NB4 (cell line): ENCODE measurements at regions not wholly inside any gene's neighbourhood (a gene's known extent, or its start where the extent isn't known, plus 50 kb on each side); places are given as distances from the start of the nearest gene placed in this dataset.

Experiments
- MYC ChIP-seq: IDR thresholded peaks from 2 replicates; pipeline ENCODE4 v1.6.1; 2011; ENCODE audit warnings: low read depth, low read length
- POLR2A ChIP-seq: IDR thresholded peaks from 2 replicates; pipeline ENCODE4 v1.6.1; 2011; ENCODE audit warnings: mild to moderate bottlenecking; ENCODE audit not compliant: insufficient read length; ENCODE audit errors: extremely low read depth
- TF ChIP-seq, protein P1 (sequence below): IDR thresholded peaks from one replicate; pipeline ENCODE4 v1.5.1; 2012; ENCODE audit warnings: low read depth, low read length
- TF ChIP-seq, protein P2 (sequence below): IDR thresholded peaks from 2 replicates; pipeline ENCODE4 v1.6.1; 2011; ENCODE audit warnings: low read depth, low read length

DNA sequence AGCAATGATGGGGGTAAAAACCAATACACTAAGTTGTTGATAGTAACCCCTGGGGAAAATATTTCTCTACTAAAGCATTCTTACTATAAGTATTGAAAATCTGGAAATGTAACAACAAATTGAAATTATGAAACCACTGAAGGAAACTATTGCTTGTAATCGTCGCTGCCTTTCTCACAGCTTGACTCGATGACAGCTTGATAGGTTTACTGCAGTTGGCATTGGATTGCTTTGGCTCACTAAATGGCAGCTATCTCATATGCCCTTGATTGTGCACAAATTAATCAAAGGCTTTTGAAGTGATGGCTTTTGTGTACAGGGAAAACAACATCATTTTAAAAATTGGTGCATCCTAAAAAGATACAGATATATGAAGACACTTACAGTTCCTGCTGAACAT is 419.6 kb upstream of the TENM3 start:
- TF ChIP-seq, protein P1, sequence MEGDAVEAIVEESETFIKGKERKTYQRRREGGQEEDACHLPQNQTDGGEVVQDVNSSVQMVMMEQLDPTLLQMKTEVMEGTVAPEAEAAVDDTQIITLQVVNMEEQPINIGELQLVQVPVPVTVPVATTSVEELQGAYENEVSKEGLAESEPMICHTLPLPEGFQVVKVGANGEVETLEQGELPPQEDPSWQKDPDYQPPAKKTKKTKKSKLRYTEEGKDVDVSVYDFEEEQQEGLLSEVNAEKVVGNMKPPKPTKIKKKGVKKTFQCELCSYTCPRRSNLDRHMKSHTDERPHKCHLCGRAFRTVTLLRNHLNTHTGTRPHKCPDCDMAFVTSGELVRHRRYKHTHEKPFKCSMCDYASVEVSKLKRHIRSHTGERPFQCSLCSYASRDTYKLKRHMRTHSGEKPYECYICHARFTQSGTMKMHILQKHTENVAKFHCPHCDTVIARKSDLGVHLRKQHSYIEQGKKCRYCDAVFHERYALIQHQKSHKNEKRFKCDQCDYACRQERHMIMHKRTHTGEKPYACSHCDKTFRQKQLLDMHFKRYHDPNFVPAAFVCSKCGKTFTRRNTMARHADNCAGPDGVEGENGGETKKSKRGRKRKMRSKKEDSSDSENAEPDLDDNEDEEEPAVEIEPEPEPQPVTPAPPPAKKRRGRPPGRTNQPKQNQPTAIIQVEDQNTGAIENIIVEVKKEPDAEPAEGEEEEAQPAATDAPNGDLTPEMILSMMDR, result no peak
- TF ChIP-seq POLR2A (no peak), MYC (no peak)
- TF ChIP-seq, protein P2, sequence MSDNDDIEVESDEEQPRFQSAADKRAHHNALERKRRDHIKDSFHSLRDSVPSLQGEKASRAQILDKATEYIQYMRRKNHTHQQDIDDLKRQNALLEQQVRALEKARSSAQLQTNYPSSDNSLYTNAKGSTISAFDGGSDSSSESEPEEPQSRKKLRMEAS, result no peak
